Duodenal mucosa (tissue), 2 donors: ENCODE measurements at regions not wholly inside any gene's neighbourhood (a gene's known extent, or its start where the extent isn't known, plus 50 kb on each side); places are given as distances from the start of the nearest gene placed in this dataset.
"Not testable (repeated sequence)": the region's sequence is repeated elsewhere in the genome, so short reads cannot be mapped to it uniquely, and the experiment has no call there.

ENCODE experiments used
- H3K27ac ChIP-seq: one replicate; pipeline ENCODE4 v1.7.0; 2013; ENCODE audit warnings: low read depth, low read length
- H3K27me3 ChIP-seq, 2 donors: one replicate each; pipeline ENCODE4 v1.7.0; 2013; ENCODE audit warnings: low read length in 2 of 2, control low read depth in 1 of 2; ENCODE audit not compliant: insufficient read depth in 2 of 2, control insufficient read depth in 1 of 2
- H3K36me3 ChIP-seq, 2 donors: one replicate each; pipeline ENCODE4 v1.7.0; 2013; ENCODE audit warnings: low read length in 2 of 2, control low read depth in 1 of 2; ENCODE audit not compliant: insufficient read depth in 2 of 2, control insufficient read depth in 1 of 2
- H3K4me1 ChIP-seq, 2 donors: one replicate each; pipeline ENCODE4 v1.7.0; 2013; ENCODE audit warnings: low read length in 2 of 2, control low read depth in 1 of 2; ENCODE audit not compliant: insufficient read depth in 2 of 2, control insufficient read depth in 1 of 2
- H3K4me3 ChIP-seq, 2 donors: one replicate each; pipeline ENCODE4 v1.7.0; 2013; ENCODE audit warnings: low read length in 2 of 2, low read depth in 1 of 2
- H3K9ac ChIP-seq, 2 donors: one replicate each; pipeline ENCODE4 v1.7.0; 2013; ENCODE audit warnings: low read length in 2 of 2, low read depth in 1 of 2
- H3K9me3 ChIP-seq, 2 donors: one replicate each; pipeline ENCODE4 v1.7.0; 2013; ENCODE audit warnings: low read length in 2 of 2, control low read depth in 1 of 2; ENCODE audit not compliant: control insufficient read depth in 1 of 2

GRCh38 chr5:126054577-126055347, 368.4 kb upstream of the GRAMD2B start:
- Histone ChIP-seq H3K27me3 (no peaks in the 10 kb centered on the region), H3K9ac (no peak overlapping the region), H3K9me3 (no peaks in the 10 kb centered on the region), H3K4me1 (no peaks in the 10 kb centered on the region), H3K4me3 (no peak overlapping the region), H3K27ac (no peak overlapping the region), H3K36me3 (no peaks in the 10 kb centered on the region)

- Histone ChIP-seq H3K36me3 (no peaks in the 10 kb centered on the region), H3K9ac (no peak overlapping the region), H3K4me1 (no peaks in the 10 kb centered on the region), H3K9me3 (no peaks in the 10 kb centered on the region), H3K4me3 (no peak overlapping the region), H3K27me3 (no peaks in the 10 kb centered on the region), H3K27ac (no peak overlapping the region)
Measured at GRCh38 chr5:126055348-126055729, 367.9 kb upstream of the GRAMD2B start.

DNA sequence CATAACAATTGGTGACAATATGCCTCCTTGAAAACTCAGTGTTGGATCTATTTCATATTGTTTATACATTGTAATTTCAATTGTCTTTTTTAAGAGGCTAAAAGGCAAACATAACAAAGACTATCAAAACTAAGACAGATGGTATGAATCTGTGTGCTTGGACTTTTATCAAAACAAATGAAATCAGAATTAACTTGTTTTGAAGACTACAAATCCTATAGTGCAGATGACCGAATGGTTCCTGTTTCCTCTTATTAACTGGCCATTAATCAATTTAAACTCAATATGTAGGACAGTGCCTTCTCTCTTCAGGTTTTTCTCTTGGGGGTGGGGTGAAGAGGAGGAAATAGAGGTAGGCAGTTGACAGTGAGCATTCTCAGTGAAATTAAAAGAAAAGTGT, 366.9 kb upstream of the GRAMD2B start:
- Histone ChIP-seq H3K4me1 (no peaks in the 10 kb centered on the region), H3K9me3 (no peaks in the 10 kb centered on the region)

GRCh38 chr5:126056851-126057622, 366.2 kb upstream of the GRAMD2B start:
- Histone ChIP-seq H3K9ac (no peak overlapping the region), H3K9me3 (no peaks in the 10 kb centered on the region), H3K27me3 (no peaks in the 10 kb centered on the region), H3K4me1 (no peaks in the 10 kb centered on the region), H3K27ac (no peak overlapping the region), H3K36me3 (no peaks in the 10 kb centered on the region), H3K4me3 (no peak overlapping the region)

More for the DNA sequence above, 366.9 kb upstream of the GRAMD2B start:
- H3K27me3 ChIP-seq: no peaks in the 10 kb centered on the region
- no peak overlapping the region for H3K4me3 ChIP-seq
- H3K9ac ChIP-seq: no peak overlapping the region
- H3K36me3 ChIP-seq: no peaks in the 10 kb centered on the region
- H3K27ac ChIP-seq: no peak overlapping the region

DNA sequence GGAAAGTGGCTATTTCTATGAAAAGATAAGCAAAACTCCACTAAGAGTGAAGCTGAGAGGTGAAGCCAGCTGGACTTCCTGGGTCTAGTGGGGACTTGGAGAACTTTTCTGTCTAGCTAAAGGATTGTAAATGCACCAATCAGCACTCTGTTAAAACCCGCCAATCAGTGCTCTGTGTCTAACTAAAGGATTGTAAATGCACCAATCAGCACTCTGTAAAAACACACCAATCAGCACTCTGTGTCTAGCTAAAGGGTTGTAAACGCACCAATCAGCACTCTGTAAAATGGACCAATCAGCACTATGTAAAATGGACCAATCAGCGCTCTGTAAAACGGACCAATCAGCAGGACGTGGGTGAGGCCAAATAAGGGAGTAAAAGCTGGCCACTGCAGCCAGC, 364.8 kb upstream of the GRAMD2B start:
- not testable (repeated sequence) for H3K27me3 ChIP-seq, H3K9me3 ChIP-seq, H3K9ac ChIP-seq, H3K27ac ChIP-seq, H3K4me3 ChIP-seq, H3K4me1 ChIP-seq, H3K36me3 ChIP-seq

- no peak overlapping the region for H3K27ac ChIP-seq
- no peak overlapping the region for H3K4me3 ChIP-seq
- no peaks in the 10 kb centered on the region for H3K9me3 ChIP-seq
- H3K9ac ChIP-seq: no peak overlapping the region
- no peaks in the 10 kb centered on the region for H3K27me3 ChIP-seq
- no peaks in the 10 kb centered on the region for H3K4me1 ChIP-seq
- no peaks in the 10 kb centered on the region for H3K36me3 ChIP-seq
Measured at GRCh38 chr5:126062398-126063221, 360.6 kb upstream of the GRAMD2B start.

DNA sequence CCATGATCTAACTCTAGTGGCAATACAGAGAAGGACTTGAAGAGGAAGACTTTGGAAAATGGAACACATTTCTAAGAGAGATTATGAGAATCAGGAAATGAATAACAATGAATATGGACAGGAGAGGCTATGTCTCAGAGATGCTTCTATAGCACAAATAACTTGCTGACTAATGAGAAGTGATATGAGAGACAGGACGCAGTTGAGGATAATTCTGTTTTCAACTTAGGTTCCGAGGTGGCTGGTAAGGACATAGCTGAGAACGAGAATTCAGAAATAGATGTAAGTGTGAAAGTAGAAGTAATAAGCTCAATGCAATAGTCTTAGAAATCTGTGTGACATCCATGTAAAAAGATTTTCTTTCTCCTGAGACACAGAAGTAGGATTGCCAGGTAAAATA, 358.1 kb upstream of the GRAMD2B start:
- no peaks in the 10 kb centered on the region for H3K4me1 ChIP-seq
- H3K4me3 ChIP-seq: no peak overlapping the region
- no peaks in the 10 kb centered on the region for H3K36me3 ChIP-seq
- H3K9me3 ChIP-seq: no peaks in the 10 kb centered on the region
- no peaks in the 10 kb centered on the region for H3K27me3 ChIP-seq
- no peak overlapping the region for H3K9ac ChIP-seq
- H3K27ac ChIP-seq: no peak overlapping the region

DNA sequence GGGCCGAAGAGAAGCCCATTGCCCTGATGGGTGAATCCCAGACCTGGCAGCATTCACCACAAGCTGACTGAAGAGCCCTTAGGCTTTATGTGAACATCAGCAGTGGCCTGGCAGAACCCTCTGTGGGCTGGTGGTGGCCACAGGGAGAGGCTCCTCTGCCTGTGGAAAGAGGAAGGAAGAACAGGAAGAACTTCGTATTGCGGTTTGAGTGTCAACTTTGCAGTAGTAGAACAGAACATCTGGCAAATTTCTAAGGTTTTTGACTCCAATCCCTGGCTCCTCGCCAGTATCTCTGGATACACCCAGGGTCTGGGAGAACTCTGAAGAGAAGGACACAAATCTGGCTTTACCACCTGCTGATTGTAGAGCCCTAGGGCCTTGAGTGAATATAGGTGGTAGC, 356.4 kb upstream of the GRAMD2B start:
- H3K27me3 ChIP-seq: no peaks in the 10 kb centered on the region
- no peak overlapping the region for H3K9ac ChIP-seq
- no peak overlapping the region for H3K4me3 ChIP-seq
- no peak overlapping the region for H3K27ac ChIP-seq
- no peaks in the 10 kb centered on the region for H3K36me3 ChIP-seq
- no peaks in the 10 kb centered on the region for H3K4me1 ChIP-seq
- no peaks in the 10 kb centered on the region for H3K9me3 ChIP-seq

DNA sequence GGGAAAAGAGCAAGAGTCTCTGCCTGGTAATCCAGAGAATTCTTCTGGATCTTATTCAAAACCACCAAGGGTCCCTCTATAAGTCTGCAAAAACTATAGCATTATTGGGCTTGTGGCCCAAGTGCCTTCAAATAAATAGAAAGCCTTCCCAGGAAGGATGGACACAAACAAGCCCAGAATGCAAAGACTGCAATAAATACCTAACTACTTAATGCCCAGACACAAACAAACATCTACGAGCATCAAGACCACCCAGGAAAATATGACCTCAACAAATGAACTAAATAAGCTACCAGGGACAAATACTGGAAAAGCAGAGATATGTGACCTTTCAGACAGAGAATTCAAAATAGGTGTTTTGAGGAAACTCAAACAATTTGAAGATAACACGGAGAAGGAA, 355.8 kb upstream of the GRAMD2B start:
- no peak overlapping the region for H3K9ac ChIP-seq
- no peaks in the 10 kb centered on the region for H3K36me3 ChIP-seq
- H3K27me3 ChIP-seq: no peaks in the 10 kb centered on the region
- no peaks in the 10 kb centered on the region for H3K9me3 ChIP-seq
- H3K27ac ChIP-seq: no peak overlapping the region
- H3K4me1 ChIP-seq: no peaks in the 10 kb centered on the region
- no peak overlapping the region for H3K4me3 ChIP-seq

- Histone ChIP-seq H3K27ac (no peak overlapping the region), H3K36me3 (no peaks in the 10 kb centered on the region), H3K9me3 (peaks cover 0 to 3% of the 10 kb centered on the region in 2 donors), H3K9ac (no peak overlapping the region), H3K27me3 (no peaks in the 10 kb centered on the region), H3K4me3 (no peak overlapping the region), H3K4me1 (no peaks in the 10 kb centered on the region)
Measured at GRCh38 chr5:126069329-126069728, 353.9 kb upstream of the GRAMD2B start.
